Breast epithelium (tissue), 4 donors: ENCODE measurements at regions not wholly inside any gene's neighbourhood (a gene's known extent, or its start where the extent isn't known, plus 50 kb on each side); places are given as distances from the start of the nearest gene placed in this dataset.

Experiments
- DNase-seq, 2 donors: peaks; one replicate each; pipeline ENCODE4 v3.0.0-alpha.2; 2019; ENCODE audit warnings: low spot score in 2 of 2
- H3K27ac ChIP-seq, 2 donors: fragments of 200-600 bp; sonication (generic) in 1 of 2; one replicate each; pipeline ENCODE4 v1.5.1; 2016 to 2019; ENCODE audit warnings: mild to moderate bottlenecking in 1 of 2
- H3K27me3 ChIP-seq, 2 donors: fragments of 200-600 bp; sonication (generic) in 1 of 2; one replicate each; pipeline versions ENCODE4 v1.5.1 to v1.6.0; 2017 to 2019; ENCODE audit warnings: control low read depth in 1 of 2, mild to moderate bottlenecking in 1 of 2
- H3K36me3 ChIP-seq: fragments of 200-600 bp; one replicate; pipeline ENCODE4 v1.5.1; 2019
- H3K4me1 ChIP-seq, 2 donors: fragments of 200-600 bp; sonication (generic); one replicate each; pipeline ENCODE4 v1.5.1; 2016 to 2019; ENCODE audit warnings: control low read depth in 1 of 2
- H3K4me3 ChIP-seq, 3 donors: fragments of 200-600 bp; sonication (generic); 1 replicate in 2 of 3; 2 replicates in 1 of 3; pipeline ENCODE4 v1.5.1; 2016 to 2019; ENCODE audit warnings: mild to moderate bottlenecking in 3 of 3, moderate library complexity in 2 of 3
- H3K9me3 ChIP-seq, 2 donors: fragments of 200-600 bp; sonication (generic) in 1 of 2; one replicate each; pipeline ENCODE4 v1.5.1; 2016 to 2019; ENCODE audit warnings: control low read depth in 1 of 2
- POLR2A ChIP-seq: fragments of 450-650 bp; IDR thresholded peaks from one replicate; pipeline ENCODE4 v1.6.1; 2016; ENCODE audit warnings: antibody characterized with exemption, mild to moderate bottlenecking, moderate library complexity
- POLR2AphosphoS5 ChIP-seq, 3 donors: sonication (generic); formaldehyde crosslinking; IDR thresholded peaks; one replicate each; pipeline ENCODE4 v1.6.1; 2017; ENCODE audit warnings: antibody characterized with exemption in 3 of 3
- intact Hi-C: fragments of 100-400 bp; cut with DNase I; formaldehyde crosslinking; loops from one replicate; pipeline ENCODE4 v1.15.1; 2023; ENCODE audit warnings: low total_unique reads
- TF ChIP-seq, protein P1 (sequence below), 3 donors: fragments of 450-650 bp; IDR thresholded peaks; one replicate each; pipeline ENCODE4 v1.5.1; 2016 to 2017; ENCODE audit warnings: antibody characterized with exemption in 3 of 3, mild to moderate bottlenecking in 3 of 3, moderate library complexity in 3 of 3

GRCh38 chr11:30749268-30749667 is 163.1 kb upstream of the MPPED2 start:
- no peak for TF ChIP-seq POLR2A
- TF ChIP-seq, protein P1, sequence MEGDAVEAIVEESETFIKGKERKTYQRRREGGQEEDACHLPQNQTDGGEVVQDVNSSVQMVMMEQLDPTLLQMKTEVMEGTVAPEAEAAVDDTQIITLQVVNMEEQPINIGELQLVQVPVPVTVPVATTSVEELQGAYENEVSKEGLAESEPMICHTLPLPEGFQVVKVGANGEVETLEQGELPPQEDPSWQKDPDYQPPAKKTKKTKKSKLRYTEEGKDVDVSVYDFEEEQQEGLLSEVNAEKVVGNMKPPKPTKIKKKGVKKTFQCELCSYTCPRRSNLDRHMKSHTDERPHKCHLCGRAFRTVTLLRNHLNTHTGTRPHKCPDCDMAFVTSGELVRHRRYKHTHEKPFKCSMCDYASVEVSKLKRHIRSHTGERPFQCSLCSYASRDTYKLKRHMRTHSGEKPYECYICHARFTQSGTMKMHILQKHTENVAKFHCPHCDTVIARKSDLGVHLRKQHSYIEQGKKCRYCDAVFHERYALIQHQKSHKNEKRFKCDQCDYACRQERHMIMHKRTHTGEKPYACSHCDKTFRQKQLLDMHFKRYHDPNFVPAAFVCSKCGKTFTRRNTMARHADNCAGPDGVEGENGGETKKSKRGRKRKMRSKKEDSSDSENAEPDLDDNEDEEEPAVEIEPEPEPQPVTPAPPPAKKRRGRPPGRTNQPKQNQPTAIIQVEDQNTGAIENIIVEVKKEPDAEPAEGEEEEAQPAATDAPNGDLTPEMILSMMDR (IDR thresholded peaks at IDR 0.05): no peak
- no peak for TF ChIP-seq POLR2AphosphoS5 (IDR thresholded peaks at IDR 0.05)
- DNase-seq: no peak
- Histone ChIP-seq H3K9me3 (peaks cover 0 to 6% of the 10 kb centered on the region in 2 donors), H3K27ac (no peak overlapping the region), H3K4me1 (no peaks in the 10 kb centered on the region), H3K4me3 (no peak overlapping the region), H3K27me3 (no peaks in the 10 kb centered on the region), H3K36me3 (no peaks in the 10 kb centered on the region)
- intact Hi-C loops: no loop called here

DNA sequence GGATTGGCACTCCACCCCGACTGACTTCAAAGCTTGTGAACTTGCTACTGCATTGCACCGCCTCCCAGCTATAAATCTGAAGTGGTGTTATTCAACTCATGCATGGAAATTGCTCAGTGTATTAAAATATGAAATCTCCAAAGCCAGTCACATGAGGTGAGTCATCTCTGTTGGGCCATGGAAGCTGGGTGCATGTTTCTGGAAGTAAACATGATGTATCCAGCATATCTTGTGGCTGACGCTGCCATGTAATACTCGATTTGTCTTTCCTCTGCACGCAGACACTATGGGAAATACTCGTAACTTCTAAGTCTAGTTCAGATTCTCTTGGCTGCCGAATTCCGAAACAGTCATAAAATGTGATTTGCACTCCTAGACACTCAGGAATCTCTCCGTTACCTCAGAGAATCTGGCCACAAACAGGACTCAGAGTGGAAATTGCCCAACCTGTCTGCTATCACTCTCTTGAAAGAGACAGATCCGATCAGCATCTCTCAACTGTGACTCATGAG is 154.9 kb upstream of the MPPED2 start:
- H3K9me3 ChIP-seq: no peaks in the 10 kb centered on the region
- H3K36me3 ChIP-seq: no peaks in the 10 kb centered on the region
- TF ChIP-seq POLR2A: no peak
- no peak for TF ChIP-seq POLR2AphosphoS5 (IDR thresholded peaks at IDR 0.05)
- TF ChIP-seq, protein P1 (IDR thresholded peaks at IDR 0.05): no peak
- no peak for DNase-seq
- H3K4me1 ChIP-seq: no peaks in the 10 kb centered on the region
- no peak overlapping the region for H3K27ac ChIP-seq
- intact Hi-C loops: no loop called here
- no peak overlapping the region for H3K4me3 ChIP-seq
- no peaks in the 10 kb centered on the region for H3K27me3 ChIP-seq

DNA sequence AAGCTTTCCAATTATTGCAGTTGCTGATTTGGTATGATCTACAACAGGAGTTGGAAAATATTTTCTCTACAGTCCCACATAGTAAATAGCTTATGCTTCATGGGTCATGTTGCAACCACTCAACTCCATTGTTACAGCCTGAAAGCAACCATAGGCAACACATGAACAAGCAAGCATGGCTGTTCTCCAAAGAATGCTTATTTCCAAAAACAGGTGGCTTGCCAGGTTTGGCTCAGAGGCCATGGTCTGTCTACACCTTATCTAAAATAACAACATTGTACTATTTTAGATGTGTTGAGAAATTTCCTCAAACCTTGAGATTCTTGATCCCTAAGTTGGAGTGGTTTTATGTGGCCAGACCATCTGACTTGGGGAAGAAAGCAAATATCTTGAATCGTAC is 153.9 kb upstream of the MPPED2 start:
- H3K4me3 ChIP-seq: no peak overlapping the region
- TF ChIP-seq POLR2AphosphoS5 (IDR thresholded peaks at IDR 0.05) (no peak), POLR2A (no peak)
- TF ChIP-seq, protein P1 (IDR thresholded peaks at IDR 0.05): no peak
- no peaks in the 10 kb centered on the region for H3K27me3 ChIP-seq
- intact Hi-C loops: no loop called here
- H3K36me3 ChIP-seq: no peaks in the 10 kb centered on the region
- H3K27ac ChIP-seq: no peak overlapping the region
- no peaks in the 10 kb centered on the region for H3K4me1 ChIP-seq
- no peak for DNase-seq
- no peaks in the 10 kb centered on the region for H3K9me3 ChIP-seq

DNA sequence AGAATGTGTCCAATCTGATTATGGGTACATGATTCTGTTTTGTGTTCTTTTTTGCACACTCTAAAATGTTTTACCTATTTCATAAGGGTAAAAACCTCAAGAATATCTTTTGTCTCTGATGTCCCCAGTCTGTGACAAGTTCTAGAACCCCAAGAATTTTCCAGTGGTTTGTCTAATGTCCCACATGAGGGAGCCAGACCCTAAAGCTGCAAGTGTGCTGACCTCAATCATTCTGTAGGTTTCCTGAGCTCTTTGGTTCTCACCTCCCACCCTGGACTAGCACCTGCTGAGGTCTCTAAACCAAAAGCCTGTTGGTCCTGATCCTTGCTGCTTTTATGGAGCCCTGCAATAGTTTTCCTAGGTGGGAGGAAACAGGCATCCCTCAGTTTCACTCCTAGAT is 149.8 kb upstream of the MPPED2 start:
- no peaks in the 10 kb centered on the region for H3K4me1 ChIP-seq
- no peak overlapping the region for H3K27ac ChIP-seq
- no peaks in the 10 kb centered on the region for H3K9me3 ChIP-seq
- no peak overlapping the region for H3K4me3 ChIP-seq
- no peaks in the 10 kb centered on the region for H3K27me3 ChIP-seq
- intact Hi-C loops: no loop called here
- DNase-seq: no peak
- TF ChIP-seq, protein P1 (IDR thresholded peaks at IDR 0.05): no peak
- no peak for TF ChIP-seq POLR2AphosphoS5 (IDR thresholded peaks at IDR 0.05)
- TF ChIP-seq POLR2A: no peak
- no peaks in the 10 kb centered on the region for H3K36me3 ChIP-seq

DNA sequence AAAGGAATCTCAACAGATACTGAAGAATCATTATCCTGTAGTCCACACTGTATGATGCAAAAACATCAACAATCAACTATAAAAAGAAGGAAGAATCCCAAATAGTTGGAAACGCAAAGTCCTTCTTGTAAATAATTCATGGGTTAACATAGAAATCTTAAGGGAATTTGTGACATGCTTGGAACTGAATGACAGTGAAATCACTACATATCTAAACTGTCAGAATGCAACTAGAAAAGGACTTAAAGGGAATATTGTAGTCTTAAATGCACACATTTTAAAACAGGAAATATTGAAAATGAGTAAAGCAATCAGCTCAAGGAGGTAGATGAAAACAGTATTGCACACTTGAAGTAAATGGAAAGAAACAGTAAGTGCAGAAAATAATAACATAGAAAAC is 147.6 kb upstream of the MPPED2 start:
- H3K4me3 ChIP-seq: no peak overlapping the region
- no peaks in the 10 kb centered on the region for H3K9me3 ChIP-seq
- H3K27ac ChIP-seq: no peak overlapping the region
- no peaks in the 10 kb centered on the region for H3K27me3 ChIP-seq
- H3K4me1 ChIP-seq: no peaks in the 10 kb centered on the region
- TF ChIP-seq, protein P1 (IDR thresholded peaks at IDR 0.05): no peak
- TF ChIP-seq POLR2A (no peak), POLR2AphosphoS5 (IDR thresholded peaks at IDR 0.05) (no peak)
- intact Hi-C loops: no loop called here
- no peak for DNase-seq
- no peaks in the 10 kb centered on the region for H3K36me3 ChIP-seq
